KOPT-K1 (cell line): ENCODE measurements at regions not wholly inside any gene's neighbourhood (a gene's known extent, or its start where the extent isn't known, plus 50 kb on each side); places are given as distances from the start of the nearest gene placed in this dataset.

Experiments used
- H3K27ac ChIP-seq: fragments of 200-600 bp; sonication (generic); 2 replicates; pipeline ENCODE4 v1.5.1; 2016; ENCODE audit warnings: antibody characterized with exemption, mild to moderate bottlenecking, low read depth, low read length; ENCODE audit not compliant: poor library complexity, severe bottlenecking
- H3K36me3 ChIP-seq: fragments of 200-600 bp; sonication (generic); 2 replicates; pipeline ENCODE4 v1.5.1; 2017; ENCODE audit warnings: antibody characterized with exemption, mild to moderate bottlenecking, low read length, moderate library complexity; ENCODE audit not compliant: insufficient read depth
- H3K9me3 ChIP-seq: fragments of 200-600 bp; sonication (generic); 2 replicates; pipeline ENCODE4 v1.5.1; 2017; ENCODE audit warnings: antibody characterized with exemption, low read length, mild to moderate bottlenecking; ENCODE audit not compliant: insufficient read depth, poor library complexity, severe bottlenecking

DNA sequence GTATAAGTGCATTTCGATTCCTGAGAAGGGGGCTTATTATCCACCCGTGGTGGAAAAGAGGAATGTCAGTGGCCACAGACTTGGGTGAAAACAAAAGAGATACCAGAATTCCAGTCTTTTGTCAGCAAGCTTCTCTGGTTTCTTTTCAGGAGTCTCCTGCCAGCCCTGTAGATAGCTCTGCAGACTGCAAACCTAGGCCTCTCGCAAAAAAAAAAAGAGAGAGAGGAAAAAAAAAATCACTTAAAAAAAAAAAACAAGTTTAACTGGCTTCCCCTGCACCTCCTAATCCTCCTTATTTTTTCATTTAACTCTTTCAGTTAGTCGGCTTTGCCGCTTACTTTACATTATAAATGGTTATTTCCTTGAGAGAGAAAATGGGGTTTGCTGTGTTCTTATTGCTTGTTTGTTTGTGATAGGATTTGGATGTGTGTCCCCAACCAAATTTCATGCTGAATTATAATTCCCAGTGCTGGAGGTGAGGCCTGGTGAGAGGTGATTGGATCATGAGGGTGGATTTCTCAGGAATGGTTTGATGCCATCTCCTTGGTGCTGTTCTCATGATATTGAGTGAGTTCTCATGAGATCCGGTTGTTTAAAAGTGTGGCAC lies 170.0 kb downstream of the BCL11B start:
- no peak overlapping the region for H3K27ac ChIP-seq
- no peaks in the 10 kb centered on the region for H3K36me3 ChIP-seq
- peaks cover 18% of the 10 kb centered on the region for H3K9me3 ChIP-seq

DNA sequence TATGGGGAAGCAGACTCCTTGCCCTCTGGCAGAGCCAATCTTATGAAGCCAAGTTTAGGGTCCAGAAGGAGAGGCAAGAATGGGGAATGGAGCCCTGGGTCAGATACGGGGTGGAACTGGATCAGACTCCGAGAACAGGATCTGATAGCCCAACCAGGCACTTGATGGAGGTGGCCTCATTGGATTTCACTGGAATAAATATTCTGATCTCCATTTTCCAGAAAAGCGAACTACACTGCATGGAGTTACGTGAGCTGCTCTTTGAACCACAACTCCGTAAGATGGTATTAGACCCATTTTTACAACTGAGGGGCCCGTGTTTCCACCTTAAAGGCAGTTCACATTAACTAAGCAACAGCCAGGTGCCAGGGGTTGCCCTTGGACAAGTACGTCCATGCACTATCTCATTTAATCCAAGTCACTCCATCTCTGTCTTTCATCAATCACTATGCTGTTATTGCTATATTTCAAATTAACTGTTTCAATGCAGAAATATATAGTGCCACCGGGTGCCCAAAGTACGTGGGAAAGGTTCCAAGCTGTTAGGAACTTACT lies 155.2 kb downstream of the BCL11B start:
- H3K36me3 ChIP-seq: no peaks in the 10 kb centered on the region
- no peak overlapping the region for H3K27ac ChIP-seq
- H3K9me3 ChIP-seq: peaks cover 10% of the 10 kb centered on the region

DNA sequence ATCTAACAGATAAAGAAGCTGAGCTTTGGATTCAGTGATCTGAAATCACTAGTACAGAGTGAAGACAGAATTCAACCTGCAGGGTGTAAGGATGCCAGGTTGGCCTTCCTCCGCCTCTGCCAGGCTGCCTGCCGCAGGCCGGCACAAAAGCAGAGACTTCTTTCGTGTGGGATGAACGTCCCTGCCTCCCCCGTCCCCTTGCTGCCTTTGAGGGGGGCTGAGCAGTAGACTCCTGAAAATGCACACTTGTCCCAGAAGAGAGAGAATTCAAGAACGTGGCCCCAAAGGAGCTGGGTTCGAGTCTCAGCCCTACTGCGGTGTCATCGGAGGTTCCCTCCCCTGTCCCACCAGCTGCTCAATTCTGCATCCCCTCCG lies 154.3 kb downstream of the BCL11B start:
- H3K9me3 ChIP-seq: peaks cover 10% of the 10 kb centered on the region
- no peak overlapping the region for H3K27ac ChIP-seq
- no peaks in the 10 kb centered on the region for H3K36me3 ChIP-seq

DNA sequence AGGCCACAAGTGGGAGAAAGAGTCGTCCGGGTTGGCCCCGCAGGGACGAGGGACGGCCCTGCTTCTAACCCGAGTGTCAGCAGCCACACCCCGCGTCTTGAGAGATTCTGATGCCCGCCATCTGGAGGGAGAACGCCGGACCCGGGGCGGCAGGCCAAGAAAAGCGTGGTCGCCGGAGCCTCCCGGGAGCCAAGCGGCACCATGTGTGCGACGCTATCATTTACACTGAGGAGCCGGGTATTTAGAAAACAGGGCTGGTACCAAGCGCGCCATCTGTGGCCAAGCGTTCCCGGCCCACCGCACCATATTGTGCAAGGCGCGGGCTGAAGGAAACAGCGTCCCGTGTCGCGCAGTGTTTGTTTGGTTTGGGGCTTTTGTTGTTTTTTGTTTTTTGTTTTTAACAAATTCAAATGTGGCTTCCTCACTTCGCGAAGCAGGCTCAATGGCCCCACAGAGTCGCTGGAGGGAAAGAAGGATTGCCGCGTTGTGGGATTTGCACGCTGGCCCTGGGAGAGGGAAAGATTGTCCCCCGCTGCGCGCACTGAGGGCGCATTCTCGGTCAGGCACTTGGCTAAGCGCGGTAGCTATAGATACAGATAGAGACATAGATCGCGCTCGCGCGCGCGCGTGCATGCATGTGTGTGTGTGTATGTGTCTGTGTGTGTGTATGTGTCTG lies 153.8 kb downstream of the BCL11B start:
- H3K9me3 ChIP-seq: peaks cover 10% of the 10 kb centered on the region
- H3K36me3 ChIP-seq: no peaks in the 10 kb centered on the region
- no peak overlapping the region for H3K27ac ChIP-seq

DNA sequence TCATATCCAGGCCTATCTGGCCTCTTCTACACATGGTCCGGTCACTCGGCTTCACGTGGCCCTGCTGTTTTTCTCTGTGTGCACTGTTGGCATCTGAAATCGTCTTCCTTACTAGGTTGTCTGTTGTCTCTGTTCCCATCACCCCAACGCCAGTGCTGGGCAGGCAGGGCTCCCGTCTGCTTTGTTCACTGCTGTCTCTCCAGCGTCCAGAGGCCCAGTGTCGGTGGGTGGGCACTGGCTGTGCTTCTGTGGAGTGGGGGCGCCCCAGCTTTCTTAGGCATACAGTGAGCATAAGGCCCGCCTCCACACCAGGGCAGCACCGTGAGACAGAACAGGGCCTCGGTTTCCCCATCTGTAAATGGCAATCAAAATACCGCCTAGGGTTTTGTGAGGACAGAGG lies 153.1 kb downstream of the BCL11B start:
- Histone ChIP-seq H3K27ac (no peak overlapping the region), H3K9me3 (peaks cover 7% of the 10 kb centered on the region), H3K36me3 (no peaks in the 10 kb centered on the region)
